GM18870 (cell line): ENCODE measurements at regions not wholly inside any gene's neighbourhood (a gene's known extent, or its start where the extent isn't known, plus 50 kb on each side); places are given as distances from the start of the nearest gene placed in this dataset.
"Not testable (repeated sequence)": the region's sequence is repeated elsewhere in the genome, so short reads cannot be mapped to it uniquely, and the experiment has no call there.

Experiments used
- ATAC-seq: cut with Tn5 transposase; IDR thresholded peaks from one replicate; pipeline ENCODE4 v1.9.1; 2021; ENCODE audit warnings: moderate library complexity; ENCODE audit not compliant: unreplicated experiment

GRCh38 chr11:10973416-10973815 lies 115.6 kb upstream of the ZBED5 start:
- no peak for ATAC-seq

DNA sequence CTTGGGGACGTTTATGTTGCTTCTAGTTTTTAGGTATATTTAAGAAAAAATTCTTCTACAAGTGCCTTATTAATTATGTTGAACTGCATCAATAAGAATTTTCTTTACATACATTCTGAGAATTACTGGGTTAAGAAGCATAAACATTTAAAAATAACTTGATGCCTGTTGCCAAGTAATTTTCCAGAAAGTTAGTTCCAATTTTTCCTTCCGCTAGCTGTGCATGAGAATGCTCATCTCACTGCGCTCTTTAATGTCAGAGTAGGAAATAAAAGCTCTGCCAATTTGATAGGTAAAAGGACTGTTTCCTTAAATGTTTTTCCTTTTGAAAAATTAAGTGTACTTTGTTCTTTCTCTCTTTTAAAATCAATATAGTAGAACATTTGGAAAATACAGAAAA lies 113.1 kb upstream of the ZBED5 start:
- ATAC-seq = no peak

DNA sequence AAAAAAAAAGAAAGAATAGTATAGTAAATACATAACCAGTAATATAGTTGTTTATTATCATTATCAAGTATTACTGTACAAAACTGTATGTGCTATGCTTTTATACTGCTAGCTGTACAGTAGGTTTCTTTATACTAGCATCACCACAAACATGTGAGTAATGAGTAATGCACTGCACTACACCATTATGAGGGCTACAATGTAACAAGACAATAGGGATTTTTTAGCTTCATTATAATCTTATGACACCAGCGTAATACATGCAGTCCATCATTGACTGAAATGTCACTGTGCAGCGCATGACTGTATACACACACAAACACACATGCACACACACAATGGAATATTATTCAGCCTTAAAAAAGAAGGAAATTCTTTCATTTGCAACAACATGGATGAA lies 111.5 kb upstream of the ZBED5 start:
- ATAC-seq = no peak

GRCh38 chr11:10956884-10957283 lies 99.0 kb upstream of the ZBED5 start:
- not testable (repeated sequence) for ATAC-seq

DNA sequence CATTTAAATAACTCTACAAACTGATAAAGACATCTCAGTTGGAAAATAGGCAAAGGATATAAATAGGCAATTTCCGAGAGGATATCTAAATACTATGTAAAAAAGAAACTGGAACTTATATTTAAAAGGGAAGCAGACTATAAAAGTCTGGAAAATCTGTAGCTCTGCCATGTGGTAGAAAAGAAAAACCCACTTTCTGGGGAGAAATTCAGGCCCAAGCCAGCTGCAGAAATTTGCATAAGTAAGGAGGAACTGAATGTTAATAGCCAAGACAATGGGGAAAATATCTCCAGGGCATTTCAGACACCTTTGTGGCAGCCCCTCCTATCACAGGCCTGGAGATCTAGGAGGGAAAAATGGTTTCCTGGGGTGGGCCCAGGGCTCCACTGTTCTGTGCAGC lies 97.8 kb upstream of the ZBED5 start:
- no peak for ATAC-seq

DNA sequence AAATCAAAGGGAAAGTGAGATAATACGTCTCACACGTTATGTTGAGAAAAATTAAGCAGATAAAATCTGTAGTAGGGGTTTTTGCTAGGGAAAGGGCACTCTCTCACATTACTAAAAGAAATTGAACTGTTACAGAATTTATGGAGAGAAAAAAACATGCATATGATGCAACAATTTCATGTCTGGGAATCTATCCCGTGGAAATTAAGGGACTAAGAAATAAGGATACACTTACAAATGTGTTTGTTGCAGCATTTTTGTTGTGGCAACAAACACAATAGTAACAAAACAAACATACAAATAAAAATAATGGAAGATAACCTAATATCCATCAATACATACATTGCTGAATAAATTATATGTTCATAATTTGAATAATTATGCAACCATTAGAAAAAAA lies 96.3 kb upstream of the ZBED5 start:
- no peak for ATAC-seq

DNA sequence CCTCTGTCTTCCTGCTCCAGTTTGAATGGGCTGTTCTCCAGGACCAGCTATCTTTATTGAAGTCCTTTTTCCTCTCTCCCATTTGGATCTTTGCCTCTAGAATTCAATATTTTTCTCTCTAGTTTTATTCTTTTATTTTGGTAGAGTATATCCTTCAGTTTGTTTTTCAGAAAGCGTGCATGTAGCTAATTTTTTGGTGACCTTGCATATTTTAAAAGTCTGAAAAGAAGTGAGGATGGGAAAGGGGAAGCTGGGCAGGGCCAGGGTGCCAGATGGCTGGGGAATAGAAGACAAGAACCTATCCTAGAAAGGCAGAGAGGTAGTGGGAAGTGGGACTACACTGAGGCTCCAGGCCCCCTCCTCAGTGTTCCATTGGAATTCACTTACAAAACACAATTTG lies 95.0 kb upstream of the ZBED5 start:
- ATAC-seq = no peak

DNA sequence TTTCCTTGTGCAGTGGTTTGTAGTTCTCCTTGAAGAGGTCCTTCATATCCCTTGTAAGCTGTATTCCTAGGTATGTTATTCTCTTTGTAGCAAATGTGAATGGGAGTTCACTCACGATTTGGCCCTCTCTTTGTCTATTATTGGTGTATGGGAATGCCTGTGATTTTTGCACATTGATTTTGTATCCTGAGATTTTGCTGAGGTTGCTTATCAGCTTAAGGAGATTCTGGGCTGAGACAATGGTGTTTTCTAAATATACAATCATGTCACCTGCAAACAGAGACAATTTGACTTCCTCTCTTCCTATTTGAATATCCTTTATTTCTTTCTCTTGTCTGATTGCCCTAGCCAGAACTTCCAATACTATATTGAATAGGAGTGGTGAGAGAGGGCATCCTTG lies 90.1 kb upstream of the ZBED5 start:
- not testable (repeated sequence) for ATAC-seq

DNA sequence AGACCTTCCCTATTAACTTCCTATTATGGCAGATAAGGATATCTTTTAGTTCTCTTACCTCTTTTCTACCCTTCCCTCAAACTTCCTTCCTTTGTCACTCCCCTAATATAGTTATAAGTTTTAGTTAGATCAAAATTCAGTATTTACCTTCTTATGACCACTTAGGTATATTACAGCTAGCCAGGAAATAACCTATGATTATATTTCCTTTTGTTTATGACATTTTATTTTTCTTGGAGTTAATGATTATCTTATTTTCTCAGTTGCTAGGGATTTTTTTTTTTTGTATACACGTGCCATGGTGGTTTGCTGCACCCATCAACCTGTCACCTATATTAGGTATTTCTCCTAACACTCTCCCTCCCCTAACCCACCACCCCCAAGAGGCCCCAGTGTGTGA lies 88.2 kb upstream of the ZBED5 start:
- no peak for ATAC-seq

DNA sequence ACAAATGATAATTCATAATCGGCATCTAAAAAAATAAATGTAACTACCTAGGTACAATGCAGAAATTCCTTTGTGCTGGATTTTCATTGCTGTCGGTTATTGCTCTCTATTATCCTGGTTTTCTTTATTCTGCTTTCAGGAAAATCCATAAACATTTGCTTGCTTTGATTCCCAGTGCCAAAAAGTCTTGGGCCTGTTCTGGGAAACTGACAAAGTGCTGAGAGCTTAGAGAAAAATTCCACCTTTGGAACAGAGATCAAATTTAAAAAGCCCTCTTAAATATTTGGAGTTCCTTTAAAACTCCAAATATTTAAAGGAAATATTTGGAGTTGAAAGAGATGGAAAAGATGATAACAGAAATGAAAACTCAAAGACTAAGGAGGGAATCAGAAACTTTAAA lies 87.3 kb upstream of the ZBED5 start:
- no peak for ATAC-seq

DNA sequence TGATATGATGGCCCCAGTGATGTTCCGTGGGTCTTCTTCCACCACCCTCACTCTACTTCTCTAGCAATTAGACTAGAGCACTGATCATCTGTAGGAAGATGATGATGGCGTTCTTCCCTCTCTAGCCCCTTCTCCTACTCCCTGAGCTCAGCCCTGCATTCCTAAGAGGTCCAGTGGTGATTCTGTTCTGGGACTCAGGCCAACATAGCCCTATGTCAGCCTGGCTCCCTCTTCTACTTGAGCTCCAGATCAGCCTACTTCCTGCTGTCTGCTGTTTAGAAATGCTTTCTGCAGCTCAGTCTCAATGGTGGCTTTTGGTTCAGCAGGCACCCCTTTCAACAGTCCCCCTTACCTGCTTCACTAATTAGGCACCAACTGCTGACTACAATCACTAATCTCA lies 86.1 kb upstream of the ZBED5 start:
- ATAC-seq = no peak

DNA sequence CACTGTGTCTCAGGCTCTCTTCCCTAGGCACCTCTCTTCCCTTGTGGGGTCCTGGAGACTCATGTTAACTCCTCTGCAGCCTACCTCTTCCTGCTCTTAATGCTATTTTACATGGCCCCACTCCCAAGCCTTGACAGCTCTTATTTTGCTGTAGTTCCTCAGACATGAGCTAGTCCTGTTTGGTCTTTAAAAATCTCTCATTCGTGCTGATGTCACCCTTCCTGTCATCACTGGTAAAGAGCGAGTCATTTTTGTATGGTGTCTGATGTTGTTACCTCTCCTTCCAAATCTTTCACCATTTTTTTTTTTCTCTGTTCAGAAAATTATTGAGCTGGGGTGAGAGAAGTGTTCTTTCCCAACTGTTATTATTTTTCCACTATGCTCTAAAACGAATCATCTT lies 84.8 kb upstream of the ZBED5 start:
- no peak for ATAC-seq

- ATAC-seq = no peak
Measured at GRCh38 chr11:10941871-10942270, 84.0 kb upstream of the ZBED5 start.

- no peak for ATAC-seq
Measured at GRCh38 chr11:10941414-10941813, 83.6 kb upstream of the ZBED5 start.

DNA sequence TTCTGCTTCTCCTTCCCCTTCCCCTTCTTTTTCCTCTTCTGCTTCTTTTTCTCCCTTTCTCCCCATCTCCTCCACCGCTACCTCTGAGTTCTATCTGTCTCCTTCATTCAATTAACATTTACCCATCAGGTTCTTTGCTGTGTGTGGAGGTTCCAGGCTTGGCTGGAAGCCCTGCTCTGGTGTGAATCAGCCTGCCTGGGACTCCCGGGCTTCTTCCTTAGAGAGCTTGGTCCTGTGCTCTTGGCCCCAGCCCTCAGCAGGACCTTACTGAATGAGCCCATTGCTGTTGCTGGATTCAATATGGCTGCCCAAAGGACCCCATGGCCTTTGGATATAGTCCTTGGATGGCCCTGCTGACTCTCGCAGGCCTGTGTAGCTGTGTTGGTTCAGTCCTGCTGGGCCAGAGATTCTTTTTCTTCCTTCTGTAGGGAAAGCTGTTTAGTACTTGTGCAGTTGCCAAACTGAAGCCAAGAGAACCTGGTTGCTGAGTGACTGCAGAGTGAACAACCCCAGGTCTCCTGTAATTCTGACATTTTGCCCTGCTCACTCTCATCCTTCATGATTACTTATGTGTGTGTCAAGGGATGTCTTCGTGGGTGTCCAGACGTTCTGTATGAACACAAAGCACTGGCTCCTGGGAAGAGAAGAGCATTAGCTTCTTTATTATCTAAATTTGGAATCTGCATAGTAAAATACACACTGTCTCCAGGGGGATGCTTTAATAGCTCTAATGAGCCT lies 81.0 kb upstream of the ZBED5 start:
- no peak for ATAC-seq

- ATAC-seq = no peak
Measured at GRCh38 chr11:10938231-10938630, 80.4 kb upstream of the ZBED5 start.

GRCh38 chr11:10937385-10937771 lies 79.5 kb upstream of the ZBED5 start:
- ATAC-seq = no peak

GRCh38 chr11:10936626-10937384 lies 79.0 kb upstream of the ZBED5 start:
- no peak for ATAC-seq

DNA sequence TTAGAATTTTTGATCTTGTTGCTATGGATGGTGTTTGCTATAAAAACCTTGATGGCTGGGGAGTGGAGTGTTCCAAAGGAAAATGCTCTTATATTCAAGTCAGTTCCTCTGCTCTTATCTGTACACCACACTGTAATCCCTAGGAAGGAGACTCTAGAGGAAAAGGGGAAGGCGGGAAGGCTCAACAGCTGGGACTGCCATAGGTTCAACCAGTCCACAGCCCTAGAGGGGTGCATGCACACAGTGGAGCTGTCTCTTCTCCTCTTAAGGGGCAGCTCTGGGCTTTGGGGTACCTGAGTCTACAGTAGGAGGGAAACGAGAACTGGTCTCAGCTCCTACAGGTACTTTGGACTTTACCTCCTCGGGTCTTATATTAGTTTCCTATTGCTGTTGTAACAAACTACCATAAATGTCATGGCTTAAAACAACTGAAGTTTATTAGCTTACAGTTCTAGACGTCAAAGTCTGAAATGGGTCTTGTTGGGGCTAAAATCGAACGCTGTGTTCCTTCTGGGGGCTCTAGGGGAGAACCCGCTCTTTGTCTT lies 77.2 kb upstream of the ZBED5 start:
- ATAC-seq = no peak

DNA sequence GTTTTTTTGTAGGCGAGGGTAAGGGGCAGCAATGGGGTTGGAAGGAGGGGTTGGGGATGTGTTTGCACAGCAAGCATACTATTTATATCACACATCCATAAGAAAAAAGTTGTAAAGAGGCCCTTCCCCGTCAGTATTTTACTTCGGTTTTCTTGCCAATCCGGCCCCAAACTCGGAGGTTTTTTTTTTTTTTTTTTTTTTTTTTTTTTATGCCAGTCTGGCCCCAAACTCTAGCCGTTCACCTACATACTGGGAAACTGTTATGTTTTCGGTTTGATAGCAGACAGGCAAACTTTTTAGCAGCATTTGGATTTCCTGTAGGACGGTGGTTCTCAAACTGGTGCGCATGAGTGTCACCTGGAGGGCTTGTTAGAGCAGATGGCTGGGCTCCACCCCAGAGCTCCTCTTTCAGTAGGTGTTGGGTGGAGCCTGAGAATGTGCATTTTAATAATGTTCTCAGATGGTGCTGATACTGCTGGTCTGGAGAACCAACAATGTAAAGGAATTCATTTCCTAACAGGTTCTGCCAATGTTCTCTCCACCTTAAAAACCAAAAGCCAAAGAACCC lies 76.5 kb upstream of the ZBED5 start:
- no peak for ATAC-seq

- peak; percentile 89 for ATAC-seq
Measured at GRCh38 chr11:10933455-10934292, 75.8 kb upstream of the ZBED5 start.
